Activated CD4-positive, alpha-beta T cell treated with anti-CD3 and anti-CD28 coated beads for 4 hours (primary cell): ENCODE measurements at regions not wholly inside any gene's neighbourhood (a gene's known extent, or its start where the extent isn't known, plus 50 kb on each side); places are given as distances from the start of the nearest gene placed in this dataset.
"Not testable (repeated sequence)": the region's sequence is repeated elsewhere in the genome, so short reads cannot be mapped to it uniquely, and the experiment has no call there.

Experiments
- DNase-seq, 2 donors: peaks; one replicate each; pipeline ENCODE4 v3.0.0-alpha.2; 2020

DNA sequence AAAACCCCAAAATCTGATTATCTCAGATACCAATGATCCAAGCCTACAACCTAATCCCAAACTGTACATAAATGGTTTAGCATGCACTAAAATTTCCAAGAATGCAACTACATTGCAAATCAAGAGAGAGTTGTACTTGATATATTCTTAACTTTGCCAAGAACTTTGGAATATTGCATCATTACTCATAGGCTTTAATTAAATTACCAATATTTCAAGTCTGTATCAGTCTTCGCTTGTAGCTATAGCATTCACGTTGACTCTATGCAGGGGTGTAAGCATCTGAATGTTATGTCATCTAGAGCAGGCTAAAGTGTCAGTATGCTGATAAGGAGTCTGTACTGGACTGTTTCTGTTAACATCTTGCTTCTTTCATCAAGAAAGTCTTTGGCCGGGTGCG lies 56.3 kb downstream of the FOXI3 start:
- DNase-seq = no peak

DNA sequence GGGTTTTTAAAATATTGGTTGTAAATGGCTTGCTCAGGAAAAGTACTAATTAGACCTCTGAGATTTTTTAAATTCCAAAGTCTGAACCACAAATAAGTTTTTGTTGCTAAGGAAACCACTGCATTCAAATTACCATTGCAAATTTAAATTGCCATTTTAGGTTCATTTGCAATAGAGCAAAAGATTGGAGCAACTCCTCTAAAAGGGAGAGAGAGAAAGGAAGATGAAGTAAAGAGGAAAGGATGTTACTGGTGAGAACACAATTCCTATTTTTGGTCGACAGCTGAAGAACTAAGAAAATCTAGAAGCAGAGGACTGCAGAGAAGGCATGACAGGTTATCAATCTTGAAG lies 74.9 kb downstream of the FOXI3 start:
- no peak for DNase-seq

GRCh38 chr2:88372042-88372441 lies 80.5 kb downstream of the FOXI3 start:
- no peak for DNase-seq

- DNase-seq = not testable (repeated sequence)
These were observed 87.1 kb downstream of the FOXI3 start for GRCh38 chr2:88365408-88365807.

DNA sequence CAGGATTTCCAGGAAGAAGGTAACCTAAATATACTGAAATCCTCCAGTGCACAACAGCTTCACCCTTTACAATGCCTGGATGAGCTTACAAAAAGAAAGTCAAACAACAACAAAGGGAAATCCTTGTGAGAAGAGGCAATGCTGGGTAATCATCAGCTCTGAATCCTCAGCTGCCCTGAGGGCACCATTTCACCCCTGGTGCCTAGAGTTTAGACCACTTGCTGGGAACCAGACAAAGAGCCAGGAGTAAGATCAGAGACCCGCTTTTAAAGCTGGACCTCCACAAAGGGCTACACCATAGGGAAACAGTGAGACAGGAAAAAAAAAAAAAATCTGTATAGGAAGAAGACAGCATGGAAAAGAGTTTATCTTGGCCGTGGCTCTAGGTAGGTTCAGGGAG lies 97.0 kb downstream of the FOXI3 start:
- no peak for DNase-seq

DNA sequence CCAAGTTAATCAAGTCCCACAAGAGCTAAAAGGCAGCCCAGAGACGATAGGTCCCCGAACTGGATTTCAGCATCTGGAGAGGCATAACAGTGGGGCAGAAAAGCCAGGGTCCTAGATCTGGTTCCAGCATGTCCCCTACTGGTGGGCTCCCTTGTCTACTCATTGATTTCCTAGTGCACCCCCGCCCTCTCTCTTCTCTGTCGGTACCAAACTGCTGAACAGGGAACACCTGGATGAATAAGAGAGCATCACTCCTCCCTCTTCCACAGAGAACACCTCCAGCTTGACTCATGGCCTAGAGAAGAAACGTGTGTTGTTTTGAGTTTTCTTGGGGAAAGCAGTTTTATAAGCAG lies 101.3 kb downstream of the FOXI3 start:
- DNase-seq = no peak

DNA sequence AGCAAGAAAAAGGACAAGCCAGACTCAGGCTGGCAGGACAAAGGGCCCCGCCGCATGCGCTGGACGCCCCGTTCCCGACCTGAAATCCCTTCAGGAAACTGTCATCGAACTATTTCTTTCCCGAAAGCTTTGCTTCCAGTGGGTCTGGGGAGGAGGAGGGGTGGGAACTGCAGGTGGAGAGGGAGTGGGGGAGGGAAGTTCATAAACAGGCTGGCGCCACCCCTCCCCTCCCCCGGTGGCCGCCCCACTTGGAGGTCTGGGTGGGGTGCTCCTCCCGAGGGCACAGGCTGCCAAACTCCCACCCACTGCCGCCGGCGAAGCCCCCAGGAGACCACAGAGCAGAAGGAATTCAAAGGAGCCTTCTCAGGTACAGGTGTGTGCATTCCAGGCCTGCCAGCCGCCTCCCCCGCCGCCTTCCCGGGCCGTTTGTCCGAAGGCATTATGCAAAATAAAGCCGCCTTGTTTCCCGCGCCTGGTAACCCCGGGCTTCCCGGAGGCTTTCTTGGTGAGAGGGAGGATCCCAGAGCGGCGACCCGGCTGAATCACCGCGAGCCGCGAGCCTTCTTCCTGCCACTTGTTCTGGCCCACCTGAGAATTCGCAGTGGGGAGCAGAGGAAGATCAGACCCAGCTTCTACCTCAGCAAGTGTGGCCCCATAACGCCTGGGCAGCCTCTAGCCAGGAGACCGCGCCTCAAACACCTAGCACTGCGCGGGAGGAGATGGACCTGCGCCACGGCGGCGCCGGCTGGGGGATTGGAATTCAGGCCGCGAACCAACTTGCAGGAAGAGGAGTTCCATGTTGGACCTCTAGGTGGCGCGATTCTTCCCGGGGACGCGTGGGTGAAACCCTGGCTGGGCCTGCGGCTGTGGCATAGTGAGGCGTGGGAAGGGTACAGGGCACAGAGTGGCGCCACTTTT lies 101.9 kb downstream of the FOXI3 start:
- peak; percentile 45 to 60 for DNase-seq

DNA sequence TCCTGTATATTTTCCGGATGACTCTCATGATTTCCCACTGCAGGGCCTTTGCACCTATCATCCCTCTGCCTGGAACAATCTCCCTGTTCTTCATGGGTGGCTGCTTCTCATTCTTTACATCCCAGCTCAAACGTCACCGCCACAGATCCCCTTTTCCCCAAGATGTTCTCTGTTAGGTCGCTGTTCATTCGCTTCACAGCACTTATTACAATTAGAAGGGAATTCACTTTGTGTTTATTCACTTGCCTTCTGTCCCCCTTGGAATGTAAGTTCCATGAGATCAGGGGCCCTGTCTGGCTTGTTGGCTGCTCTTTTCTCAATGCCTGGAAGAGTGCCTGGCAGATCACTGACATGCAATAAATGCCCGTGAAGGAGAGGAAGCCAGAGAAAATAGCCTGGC lies 106.7 kb downstream of the FOXI3 start:
- no peak for DNase-seq

DNA sequence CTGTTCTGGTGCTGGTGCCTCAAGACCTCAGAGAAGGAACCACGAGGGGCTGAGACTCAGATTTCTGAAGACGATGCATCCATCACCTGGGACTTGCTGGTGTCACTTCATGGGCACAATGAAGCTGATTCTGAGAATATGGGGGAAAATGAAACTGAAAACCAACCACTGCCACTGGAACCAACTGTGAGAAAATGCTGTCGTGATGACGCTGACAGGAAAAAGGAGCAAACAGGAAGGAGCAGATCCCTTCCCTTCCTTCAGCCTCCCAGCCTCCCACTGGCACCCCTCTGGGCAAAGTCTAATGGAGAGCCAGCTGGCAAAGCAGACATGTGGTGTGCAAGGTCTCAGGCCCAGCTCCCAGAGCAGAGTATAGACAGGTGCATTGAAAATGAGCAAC lies 109.7 kb downstream of the FOXI3 start:
- no peak for DNase-seq

DNA sequence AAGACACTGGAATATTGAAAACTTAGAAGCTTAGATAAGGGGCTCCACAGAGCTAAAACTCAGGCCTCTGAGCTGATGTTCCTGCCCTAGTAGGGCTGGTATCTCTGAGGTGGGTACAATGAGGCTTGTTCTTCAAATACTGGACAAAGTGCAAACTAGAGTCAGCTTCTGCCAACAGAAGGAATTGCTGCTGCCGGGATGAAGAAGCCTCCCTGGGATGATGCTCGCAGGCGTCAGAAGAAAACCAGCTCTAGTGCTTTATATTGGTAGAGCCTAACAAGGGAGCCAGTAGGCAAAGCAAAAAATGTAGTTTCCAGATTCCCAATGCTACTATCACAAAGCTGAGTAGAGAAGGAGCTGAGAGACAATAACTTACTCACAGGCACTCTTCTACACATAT lies 118.1 kb downstream of the FOXI3 start:
- DNase-seq = no peak

DNA sequence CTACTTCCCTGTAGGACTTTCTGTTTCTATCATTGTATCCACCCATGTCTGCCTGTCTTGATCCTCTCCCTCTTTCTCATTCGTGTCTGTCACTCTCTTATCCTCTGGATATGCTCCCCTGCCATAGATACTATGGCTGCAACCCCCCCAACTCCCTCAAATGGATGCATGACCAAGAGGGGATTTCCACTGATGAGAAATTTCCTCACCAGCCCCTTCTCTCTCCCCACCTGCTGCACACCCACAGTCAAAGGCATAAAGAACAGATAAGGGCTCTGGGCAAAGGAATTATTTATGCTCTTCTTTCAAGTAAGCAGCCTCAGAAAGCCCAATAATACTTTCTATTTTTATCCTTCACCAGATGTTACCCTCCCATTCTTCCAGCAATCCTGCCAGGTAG lies 121.3 kb downstream of the FOXI3 start:
- no peak for DNase-seq

GRCh38 chr2:88329815-88330603 lies 122.5 kb downstream of the FOXI3 start:
- DNase-seq = no peak

GRCh38 chr2:88321449-88322248 lies 130.8 kb downstream of the FOXI3 start:
- DNase-seq = no peak

GRCh38 chr2:88320076-88320773 lies 132.3 kb downstream of the FOXI3 start:
- no peak for DNase-seq

DNA sequence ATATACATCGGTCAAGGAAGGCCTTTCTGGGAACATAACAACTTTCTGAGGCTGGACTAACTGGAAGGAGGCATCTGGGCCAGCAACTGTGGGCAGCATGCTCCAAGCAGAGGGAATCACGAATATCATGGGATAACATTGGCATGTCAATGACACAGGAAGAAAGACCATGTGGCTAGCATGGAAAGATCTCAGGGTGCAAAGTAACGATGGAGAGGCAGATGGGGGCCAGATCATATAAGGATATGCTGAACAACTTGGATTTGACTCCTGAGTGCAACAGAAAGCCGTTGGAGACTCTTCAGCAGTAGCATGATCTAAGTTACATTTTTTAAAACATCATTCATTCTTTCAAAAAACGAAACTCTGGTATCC lies 133.6 kb downstream of the FOXI3 start:
- DNase-seq = no peak

DNA sequence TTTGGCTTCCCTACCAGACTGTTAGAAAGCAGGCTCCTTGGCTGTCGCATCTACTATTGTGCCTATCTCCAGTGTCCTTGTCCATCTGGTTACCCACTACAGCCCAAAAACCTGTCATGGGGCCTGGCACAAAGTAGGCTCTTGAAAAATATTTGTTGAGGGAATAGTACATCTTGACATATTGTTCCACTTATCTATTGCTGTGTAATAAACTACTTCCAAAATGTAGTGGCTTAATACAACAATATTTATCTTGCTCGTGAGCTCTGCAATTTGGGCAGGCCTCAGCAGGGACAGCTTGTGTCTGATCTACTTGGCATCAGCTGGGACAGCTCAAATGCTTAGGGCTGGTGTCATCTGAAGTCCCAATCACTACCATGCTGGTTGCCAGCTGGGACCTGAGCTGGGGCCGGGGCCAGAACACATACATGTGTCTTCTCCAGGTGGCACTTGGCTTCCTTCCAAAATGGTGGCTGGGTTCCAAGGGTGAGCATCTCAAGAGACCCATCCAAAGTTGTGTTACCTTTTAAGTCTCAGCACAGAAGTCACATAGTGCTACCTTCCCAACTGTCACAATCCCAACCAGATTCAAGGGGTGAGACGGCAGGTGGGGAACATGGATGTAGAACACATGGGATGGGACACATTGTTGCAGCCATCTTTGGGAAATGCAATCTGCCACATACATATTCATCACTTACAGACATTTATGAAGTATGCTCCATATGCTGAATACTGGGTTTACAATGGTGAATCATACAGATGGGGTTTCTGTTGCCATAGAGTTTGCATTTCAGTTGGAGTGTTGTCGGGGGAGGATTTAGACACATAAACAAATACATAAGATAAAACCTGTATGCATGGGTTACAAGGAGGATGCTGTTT lies 134.2 kb downstream of the FOXI3 start:
- no peak for DNase-seq

DNA sequence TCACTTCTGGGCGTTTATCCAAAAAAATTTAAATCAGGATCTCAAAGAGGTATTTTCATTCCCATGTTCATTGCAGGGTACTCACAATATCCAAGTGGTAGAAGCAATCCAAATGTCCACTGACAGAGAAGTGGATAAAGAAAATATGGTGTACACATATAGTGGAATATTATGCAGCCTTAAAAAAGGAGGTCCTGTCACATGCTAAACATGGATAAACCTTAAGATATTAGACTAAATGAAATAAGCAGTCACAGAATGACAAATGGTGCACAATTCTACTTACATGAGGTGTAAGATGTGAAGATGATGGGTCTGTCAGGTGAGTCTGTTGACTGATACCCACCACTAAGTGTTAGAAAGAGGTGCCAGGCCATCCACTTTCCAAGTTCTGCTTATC lies 140.6 kb downstream of the THNSL2 start:
- no peak for DNase-seq

- DNase-seq = no peak
These were observed 137.7 kb downstream of the THNSL2 start for GRCh38 chr2:88307817-88308216.

DNA sequence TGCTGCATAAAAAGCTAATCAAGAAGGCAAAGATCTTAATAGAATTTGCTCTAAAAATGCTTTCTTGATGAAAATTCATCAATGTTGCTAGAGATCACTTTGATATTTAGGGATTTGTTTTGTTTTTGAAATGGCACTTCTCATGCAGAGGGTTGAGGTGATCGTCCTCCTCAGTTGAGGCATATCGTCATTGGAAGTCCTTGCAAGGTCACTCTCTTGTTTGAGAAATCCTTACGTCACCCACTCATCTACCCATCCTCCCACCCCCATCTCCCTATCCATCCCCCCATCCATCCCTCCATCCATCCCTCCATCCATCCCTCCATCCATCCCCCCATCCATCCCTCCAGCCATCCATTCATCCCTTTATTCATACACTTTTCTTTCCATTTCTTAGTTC lies 133.7 kb downstream of the THNSL2 start:
- no peak for DNase-seq

DNA sequence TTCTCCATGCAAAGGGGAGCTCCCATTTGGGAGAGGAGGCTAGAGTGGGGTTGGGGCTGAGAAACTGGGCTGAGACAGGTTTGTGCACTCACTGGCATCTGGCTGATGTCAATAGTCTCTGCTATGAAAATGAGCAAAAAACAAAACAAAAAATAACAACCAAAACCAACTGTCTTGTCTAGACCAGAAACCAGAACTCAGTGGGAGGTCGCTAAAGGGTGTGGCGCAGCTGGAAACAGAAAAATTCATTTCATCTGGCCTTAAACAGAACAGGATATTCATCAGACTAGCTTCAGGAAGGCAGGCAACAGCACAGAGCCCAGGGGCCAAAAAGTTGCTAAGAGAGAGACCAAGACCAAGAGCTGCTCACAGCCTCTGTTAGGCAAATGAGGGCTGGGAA lies 126.1 kb downstream of the THNSL2 start:
- no peak for DNase-seq

- DNase-seq = no peak
These were observed 113.9 kb downstream of the THNSL2 start for GRCh38 chr2:88283886-88284592.
